ENCODE measurements at regions not wholly inside any gene's neighbourhood (a gene's known extent, or its start where the extent isn't known, plus 50 kb on each side); places are given as distances from the start of the nearest gene placed in this dataset.

- DNase-seq (no peak), ATAC-seq (no peak)
- Histone ChIP-seq H3K36me3 (no peaks in the 10 kb centered on the region), H3K27me3 (no peaks in the 10 kb centered on the region), H3K9me3 (no peaks in the 10 kb centered on the region), H3K4me3 (no peak overlapping the region), H3K27ac (no peak overlapping the region), H3K4me1 (no peaks in the 10 kb centered on the region)
- intact Hi-C loops (cut with DNase I) = no loop called here
- WGBS (ENCODE audit: insufficient coverage, low coverage, low lambda C conversion rate, missing lambda C conversion rate) = 21% methylated on average over 3 of the region's 3 CpGs
- TF ChIP-seq CTCF (IDR thresholded peaks at IDR 0.05) (no peak), POLR2A (IDR thresholded peaks at IDR 0.05) (no peak)
Measured at GRCh38 chr4:147355032-147355656, 125.8 kb upstream of the EDNRA start.

- Histone ChIP-seq H3K9me3 (no peaks in the 10 kb centered on the region), H3K36me3 (no peaks in the 10 kb centered on the region), H3K27me3 (no peaks in the 10 kb centered on the region), H3K4me1 (no peaks in the 10 kb centered on the region), H3K4me3 (no peak overlapping the region), H3K27ac (no peak overlapping the region)
- no peak for ATAC-seq
- no peak for DNase-seq
- WGBS (ENCODE audit: insufficient coverage, low coverage, low lambda C conversion rate, missing lambda C conversion rate) = 58% methylated on average over 1 of the region's 1 CpG
- TF ChIP-seq POLR2A (IDR thresholded peaks at IDR 0.05) = no peak
- no peak for TF ChIP-seq CTCF (IDR thresholded peaks at IDR 0.05)
- intact Hi-C loops (cut with DNase I) = no loop called here
Measured at GRCh38 chr4:147355847-147356246, 125.0 kb upstream of the EDNRA start.

GRCh38 chr4:147360301-147360700 lies 120.6 kb upstream of the EDNRA start:
- Histone ChIP-seq H3K4me1 (no peaks in the 10 kb centered on the region), H3K9me3 (no peaks in the 10 kb centered on the region), H3K4me3 (no peak overlapping the region), H3K36me3 (no peaks in the 10 kb centered on the region), H3K27me3 (no peaks in the 10 kb centered on the region), H3K27ac (no peak overlapping the region)
- no peak for ATAC-seq
- intact Hi-C loops (cut with DNase I) = no loop called here
- 57% methylated on average over 3 of the region's 3 CpGs for WGBS (ENCODE audit: insufficient coverage, low coverage, low lambda C conversion rate, missing lambda C conversion rate)
- no peak for DNase-seq
- no peak for TF ChIP-seq POLR2A (IDR thresholded peaks at IDR 0.05)

GRCh38 chr4:147361726-147362125 lies 119.2 kb upstream of the EDNRA start:
- intact Hi-C loops (cut with DNase I) = no loop called here
- Histone ChIP-seq H3K27ac (peak overlapping the region in 2 of 3 donors; percentile 31 to 40), H3K4me1 (no peaks in the 10 kb centered on the region), H3K27me3 (no peaks in the 10 kb centered on the region), H3K36me3 (no peaks in the 10 kb centered on the region), H3K9me3 (no peaks in the 10 kb centered on the region), H3K4me3 (no peak overlapping the region)
- TF ChIP-seq POLR2A (IDR thresholded peaks at IDR 0.05) (no peak), CTCF (IDR thresholded peaks at IDR 0.05) (no peak)
- ATAC-seq = peak in 2 of 4 donors; percentile 50 to 67
- whole genome bisulfite sequencing (ENCODE audit: insufficient coverage, low coverage, low lambda C conversion rate, missing lambda C conversion rate) = 20% methylated on average over 1 of the region's 1 CpG
- DNase-seq = no peak

GRCh38 chr4:147362938-147363337 lies 118.0 kb upstream of the EDNRA start:
- TF ChIP-seq CTCF (IDR thresholded peaks at IDR 0.05) (no peak), POLR2A (IDR thresholded peaks at IDR 0.05) (no peak)
- peak in 2 of 3 donors; percentile 38 to 54 for DNase-seq
- whole genome bisulfite sequencing (ENCODE audit: insufficient coverage, low coverage, low lambda C conversion rate, missing lambda C conversion rate) = 45% methylated on average over 4 of the region's 4 CpGs

More at GRCh38 chr4:147362938-147363337, 118.0 kb upstream of the EDNRA start:
- H3K4me1 ChIP-seq = no peaks in the 10 kb centered on the region
- H3K27me3 ChIP-seq = no peaks in the 10 kb centered on the region
- ATAC-seq = peak in 3 of 4 donors; percentile 16 to 27 (median 23)
- no peaks in the 10 kb centered on the region for H3K9me3 ChIP-seq
- H3K36me3 ChIP-seq = no peaks in the 10 kb centered on the region
- no peak overlapping the region for H3K4me3 ChIP-seq
- peak overlapping the region in 2 of 3 donors; percentile 31 to 40 for H3K27ac ChIP-seq
- intact Hi-C loops (cut with DNase I) = no loop called here
